Mesendoderm (in vitro differentiated cells): ENCODE measurements at regions not wholly inside any gene's neighbourhood (a gene's known extent, or its start where the extent isn't known, plus 50 kb on each side); places are given as distances from the start of the nearest gene placed in this dataset.
"Not testable (repeated sequence)": the region's sequence is repeated elsewhere in the genome, so short reads cannot be mapped to it uniquely, and the experiment has no call there.

Source experiments
- DNase-seq: peaks from one replicate; pipeline ENCODE4 v3.0.0; 2013
- H2AK5ac ChIP-seq: 2 replicates; pipeline ENCODE4 v1.6.1; 2013; ENCODE audit warnings: low read length, inconsistent platforms
- H2BK120ac ChIP-seq: 2 replicates; pipeline ENCODE4 v1.6.1; 2013; ENCODE audit warnings: low read depth, mild to moderate bottlenecking, low read length, moderate library complexity, mixed read lengths
- H2BK15ac ChIP-seq: replicated peaks from 2 replicates; pipeline ENCODE4 v1.6.1; 2013; ENCODE audit warnings: low read depth, mild to moderate bottlenecking, moderate library complexity
- H2BK5ac ChIP-seq: 2 replicates; pipeline ENCODE4 v1.6.1; 2013; ENCODE audit warnings: low read length, inconsistent platforms
- H3K18ac ChIP-seq: 2 replicates; pipeline ENCODE4 v1.6.1; 2013; ENCODE audit warnings: mild to moderate bottlenecking, low read length, mixed read lengths
- H3K23ac ChIP-seq: one replicate; pipeline ENCODE4 v1.6.1; 2013; ENCODE audit warnings: low read length
- H3K27ac ChIP-seq: 2 replicates; pipeline ENCODE4 v1.5.1; 2013; ENCODE audit warnings: low read depth, mild to moderate bottlenecking, inconsistent platforms, low read length, moderate library complexity
- H3K27me3 ChIP-seq: 2 replicates; pipeline ENCODE4 v1.6.1; 2013; ENCODE audit warnings: low read length, control low read depth, mild to moderate bottlenecking, inconsistent platforms; ENCODE audit not compliant: insufficient read depth, poor library complexity
- H3K36me3 ChIP-seq: 2 replicates; pipeline ENCODE4 v1.6.1; 2013; ENCODE audit warnings: low read length, inconsistent platforms; ENCODE audit not compliant: control insufficient read depth, insufficient read depth
- H3K4ac ChIP-seq: one replicate; pipeline ENCODE4 v1.6.1; 2013; ENCODE audit warnings: low read depth, mild to moderate bottlenecking, low read length, moderate library complexity
- H3K4me1 ChIP-seq: 2 replicates; pipeline ENCODE4 v1.6.1; 2013; ENCODE audit warnings: low read depth, low read length, inconsistent platforms; ENCODE audit not compliant: control insufficient read depth
- H3K4me2 ChIP-seq: 2 replicates; pipeline ENCODE4 v1.6.1; 2013; ENCODE audit warnings: low read length
- H3K4me3 ChIP-seq: 2 replicates; pipeline ENCODE4 v1.5.1; 2013; ENCODE audit warnings: mild to moderate bottlenecking, low read length
- H3K56ac ChIP-seq: one replicate; pipeline ENCODE4 v1.6.1; 2013; ENCODE audit warnings: low read length
- H3K79me1 ChIP-seq: 2 replicates; pipeline ENCODE4 v1.6.1; 2013; ENCODE audit warnings: low read length, inconsistent platforms
- H3K79me2 ChIP-seq: 2 replicates; pipeline ENCODE4 v1.6.1; 2013; ENCODE audit warnings: mild to moderate bottlenecking, low read length; ENCODE audit not compliant: control insufficient read depth, insufficient read depth
- H3K9ac ChIP-seq: 2 replicates; pipeline ENCODE4 v1.6.1; 2013; ENCODE audit warnings: low read length, inconsistent platforms
- H4K5ac ChIP-seq: one replicate; pipeline ENCODE4 v1.6.1; 2013; ENCODE audit warnings: low read length
- H4K8ac ChIP-seq: one replicate; pipeline ENCODE4 v1.6.1; 2013; ENCODE audit warnings: low read depth, mild to moderate bottlenecking, control low read depth, low read length, moderate library complexity
- WGBS: extraction: QIAGEN DNeasy Blood & Tissue Kit; methylation state at CpG from one replicate; pipeline ENCODE4 v1.1.7; 2013; ENCODE audit warnings: low lambda C conversion rate, missing lambda C conversion rate; ENCODE audit not compliant: insufficient coverage; ENCODE audit errors: extremely low coverage; 5-methylcytosine and 5-hydroxymethylcytosine counted together

DNA sequence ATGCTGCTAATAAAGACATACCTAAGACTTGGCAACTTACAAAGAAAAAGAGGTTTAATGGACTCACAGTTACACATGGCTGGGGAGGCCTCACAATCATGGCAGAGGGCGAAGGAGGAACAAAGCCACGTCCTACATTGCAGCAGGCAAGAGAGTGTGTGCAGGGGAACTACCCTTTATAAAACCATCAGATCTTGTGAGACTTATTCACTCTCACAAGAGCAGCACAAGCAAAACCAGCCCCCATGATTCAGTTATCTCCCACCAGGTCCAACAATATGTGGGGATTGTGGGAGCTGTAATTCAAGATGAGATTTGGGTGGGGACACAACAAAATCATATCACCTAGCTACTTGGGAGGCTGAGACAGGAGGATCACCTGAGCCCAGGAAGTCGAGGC, 202.4 kb downstream of the FAM43A start:
- H3K9ac ChIP-seq, H2BK5ac ChIP-seq, H3K27me3 ChIP-seq, H2BK15ac ChIP-seq, H3K56ac ChIP-seq, H3K36me3 ChIP-seq, H3K79me2 ChIP-seq, H4K8ac ChIP-seq, H3K4me1 ChIP-seq, DNase-seq, H3K4me3 ChIP-seq, H3K27ac ChIP-seq, H3K79me1 ChIP-seq, H3K4ac ChIP-seq, H4K5ac ChIP-seq, H3K23ac ChIP-seq, H2BK120ac ChIP-seq, H3K4me2 ChIP-seq, H3K18ac ChIP-seq, H2AK5ac ChIP-seq: not testable (repeated sequence)
- WGBS, result no CpG with 5 or more reads among the region's 3 CpGs

DNA sequence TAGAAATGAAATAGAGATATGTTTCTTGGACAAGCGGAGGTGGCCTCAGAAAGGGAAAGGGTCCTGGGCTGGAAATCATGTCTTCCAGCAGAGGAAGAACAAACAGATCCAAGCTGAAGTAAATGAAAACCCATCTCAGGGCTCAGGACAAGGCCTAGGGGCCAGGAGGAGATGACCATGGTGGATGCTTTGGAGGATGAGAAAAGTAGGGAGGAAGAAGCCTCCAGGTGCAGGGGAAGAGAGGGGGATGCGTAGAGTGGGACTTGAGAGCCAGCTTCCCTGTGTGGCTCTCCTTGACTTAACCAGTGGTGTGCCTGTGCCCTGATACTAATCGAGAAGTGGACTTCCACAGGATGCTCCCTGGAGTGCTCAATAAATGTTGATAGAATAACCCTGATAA, 203.2 kb downstream of the FAM43A start:
- Histone ChIP-seq H3K23ac (no peak overlapping the region), H3K9ac (no peak overlapping the region), H2BK5ac (no peak overlapping the region), H4K8ac (no peak overlapping the region), H3K4ac (no peak overlapping the region), H3K27me3 (no peaks in the 10 kb centered on the region), H2BK120ac (no peak overlapping the region), H3K79me2 (no peaks in the 10 kb centered on the region), H3K18ac (no peak overlapping the region), H3K36me3 (no peaks in the 10 kb centered on the region), H3K4me2 (no peak overlapping the region), H4K5ac (no peak overlapping the region), H2BK15ac (no peak overlapping the region), H3K27ac (no peak overlapping the region), H3K79me1 (no peaks in the 10 kb centered on the region), H3K56ac (no peak overlapping the region), H3K4me3 (no peak overlapping the region), H2AK5ac (no peak overlapping the region), H3K4me1 (no peaks in the 10 kb centered on the region)
- WGBS, result no CpG with 5 or more reads among the region's 3 CpGs
- DNase-seq, result no peak

DNA sequence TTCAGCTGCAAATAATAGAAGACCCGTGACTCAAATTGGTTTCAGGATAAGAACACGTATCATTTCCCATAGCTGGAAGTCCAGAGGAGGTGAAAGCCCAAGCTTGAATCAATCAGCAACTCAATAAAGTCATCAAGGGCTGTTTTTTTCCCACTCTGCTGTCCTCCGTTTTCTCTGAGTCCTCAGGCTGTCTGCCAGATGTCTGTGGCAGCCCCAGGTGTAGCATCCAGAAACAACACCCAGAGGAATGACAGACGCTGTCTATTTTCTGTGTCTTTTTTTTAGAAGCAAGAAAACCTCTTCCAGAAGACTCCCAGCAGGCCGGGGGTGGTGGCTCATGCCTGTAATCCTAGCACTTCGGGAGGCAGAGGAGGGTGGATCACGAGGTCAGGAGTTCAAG, 204.4 kb downstream of the FAM43A start:
- H3K27me3 ChIP-seq, result no peaks in the 10 kb centered on the region
- no peak overlapping the region for H3K4me2 ChIP-seq
- H3K27ac ChIP-seq, result no peak overlapping the region
- H3K4me3 ChIP-seq, result no peak overlapping the region
- H3K4me1 ChIP-seq, result no peaks in the 10 kb centered on the region
- DNase-seq, result no peak
- H3K79me2 ChIP-seq, result no peaks in the 10 kb centered on the region
- H3K56ac ChIP-seq, result no peak overlapping the region
- WGBS, result no CpG with 5 or more reads among the region's 7 CpGs
- no peak overlapping the region for H2BK120ac ChIP-seq
- no peak overlapping the region for H4K8ac ChIP-seq
- no peak overlapping the region for H3K23ac ChIP-seq
- no peak overlapping the region for H3K9ac ChIP-seq
- H3K79me1 ChIP-seq, result no peaks in the 10 kb centered on the region
- H4K5ac ChIP-seq, result no peak overlapping the region
- no peak overlapping the region for H2BK15ac ChIP-seq
- H3K4ac ChIP-seq, result no peak overlapping the region
- H3K18ac ChIP-seq, result no peak overlapping the region
- H3K36me3 ChIP-seq, result no peaks in the 10 kb centered on the region
- H2BK5ac ChIP-seq, result no peak overlapping the region
- H2AK5ac ChIP-seq, result no peak overlapping the region

DNA sequence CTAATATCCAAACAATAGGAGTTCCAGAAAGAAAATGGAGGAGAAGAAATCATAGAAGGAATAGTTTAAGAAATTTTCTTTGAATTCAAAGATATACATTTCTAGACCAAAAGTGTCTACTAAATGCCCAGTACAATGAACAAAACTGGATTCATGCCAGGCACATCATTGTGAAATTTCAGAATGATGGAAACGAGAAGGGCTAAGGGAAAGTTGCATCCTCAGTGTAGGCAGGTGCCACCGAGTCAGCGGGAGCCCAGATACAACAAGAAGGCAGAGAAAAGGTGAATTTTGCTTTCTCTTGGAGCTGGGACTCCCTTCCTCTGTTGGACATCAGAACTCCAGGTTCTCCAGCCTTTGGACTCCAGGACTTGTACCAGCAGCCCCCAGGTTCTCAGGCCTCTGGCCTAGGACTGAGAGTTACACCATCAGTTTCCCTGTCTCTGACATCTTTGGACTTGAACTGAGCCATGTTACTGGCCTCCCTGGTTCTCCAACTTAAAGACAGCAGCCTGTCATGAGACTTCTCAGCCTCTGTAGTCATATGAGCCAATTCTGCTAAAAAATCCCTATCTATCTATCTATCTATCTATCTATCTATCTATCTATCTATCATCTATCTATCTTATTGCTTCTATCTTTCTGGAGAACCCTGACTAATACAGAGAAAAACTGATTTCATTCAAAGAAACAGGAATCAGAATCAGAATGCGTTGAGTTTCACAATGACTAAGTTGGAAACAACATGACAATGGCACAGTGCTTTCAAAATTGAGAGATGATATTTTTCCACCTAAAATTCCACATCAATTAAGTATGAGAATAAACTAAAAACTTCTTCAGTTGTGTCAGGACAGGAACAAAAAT, 207.7 kb downstream of the FAM43A start:
- Histone ChIP-seq H3K4me2 (no peak overlapping the region), H3K79me1 (no peaks in the 10 kb centered on the region), H3K9ac (no peak overlapping the region), H4K5ac (no peak overlapping the region), H3K4ac (no peak overlapping the region), H3K23ac (no peak overlapping the region), H3K4me3 (no peak overlapping the region), H3K18ac (no peak overlapping the region), H4K8ac (no peak overlapping the region), H3K27me3 (no peaks in the 10 kb centered on the region), H3K56ac (no peak overlapping the region), H2BK120ac (no peak overlapping the region), H3K4me1 (no peaks in the 10 kb centered on the region), H3K27ac (no peak overlapping the region), H2BK5ac (no peak overlapping the region), H2AK5ac (no peak overlapping the region), H3K79me2 (no peaks in the 10 kb centered on the region), H2BK15ac (no peak overlapping the region), H3K36me3 (no peaks in the 10 kb centered on the region)
- no CpG with 5 or more reads among the region's 4 CpGs for WGBS
- no peak for DNase-seq

DNA sequence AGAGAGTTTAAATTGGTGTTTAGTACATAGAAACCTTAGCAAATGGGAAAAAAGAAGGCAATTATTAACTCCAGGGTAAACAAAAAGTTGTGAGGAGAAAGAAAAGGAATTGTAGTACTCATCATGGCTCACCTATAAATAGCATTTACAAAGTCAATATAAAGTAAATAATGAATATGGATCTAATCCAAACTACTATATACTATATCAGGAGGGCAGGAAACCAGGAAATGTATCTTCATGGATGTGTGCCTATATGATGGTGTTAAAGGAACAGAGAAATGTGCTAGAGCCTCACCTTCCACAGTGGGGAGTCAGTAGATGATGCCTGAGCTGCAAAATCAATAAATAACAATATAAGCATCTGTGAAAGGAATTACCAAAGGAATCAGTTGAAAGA, 208.9 kb downstream of the FAM43A start:
- H3K9ac ChIP-seq, result no peak overlapping the region
- no peaks in the 10 kb centered on the region for H3K79me1 ChIP-seq
- H2AK5ac ChIP-seq, result no peak overlapping the region
- no peaks in the 10 kb centered on the region for H3K27me3 ChIP-seq
- H3K4me1 ChIP-seq, result no peaks in the 10 kb centered on the region
- no peak overlapping the region for H3K18ac ChIP-seq
- H2BK5ac ChIP-seq, result no peak overlapping the region
- no peaks in the 10 kb centered on the region for H3K36me3 ChIP-seq
- no peak overlapping the region for H2BK15ac ChIP-seq
- no peak overlapping the region for H3K4me2 ChIP-seq
- H3K27ac ChIP-seq, result no peak overlapping the region
- H3K79me2 ChIP-seq, result no peaks in the 10 kb centered on the region
- DNase-seq, result no peak
- H3K23ac ChIP-seq, result no peak overlapping the region
- no peak overlapping the region for H4K8ac ChIP-seq
- no peak overlapping the region for H3K4me3 ChIP-seq
- no peak overlapping the region for H4K5ac ChIP-seq
- no peak overlapping the region for H3K56ac ChIP-seq
- H2BK120ac ChIP-seq, result no peak overlapping the region
- H3K4ac ChIP-seq, result no peak overlapping the region
